Endothelial cell of umbilical vein (primary cell): ENCODE measurements at regions not wholly inside any gene's neighbourhood (a gene's known extent, or its start where the extent isn't known, plus 50 kb on each side); places are given as distances from the start of the nearest gene placed in this dataset.

Experiments
- BruUV-seq: library from RNA; stranded (reverse); fragments of 400-500 nt; replicated peaks from 2 replicates; lab custom pipeline; 2021; lab: Mats Ljungman, UMichigan
- CTCF ChIA-PET: fragments of 300-600, 350-600 bp; sonication (Branson Sonifier 250); formaldehyde crosslinking; loops from one replicate; lab custom pipeline; 2021; ENCODE audit warnings: antibody characterized with exemption, inconsistent platforms; lab: Charles Lee
- POLR2A ChIA-PET: fragments of 300-600, 350-600 bp; sonication (Branson Sonifier 250); formaldehyde crosslinking; loops from one replicate; lab custom pipeline; 2021; ENCODE audit warnings: antibody characterized with exemption, inconsistent platforms; lab: Charles Lee
- DNase-seq: peaks from one replicate; pipeline ENCODE4 v3.0.0-alpha.2; 2011; ENCODE audit warnings: low read depth, low spot score
- FAIRE-seq: peaks from 2 replicates; lab custom pipeline; 2011; peaks lifted over from hg19 to GRCh38; lab: Jason Lieb, UNC
- H2AFZ ChIP-seq: 2 replicates; pipeline ENCODE4 v1.6.0; 2012; ENCODE audit warnings: low read depth, low read length, control low read depth, inconsistent platforms
- H3K27ac ChIP-seq: 2 replicates; pipeline ENCODE4 v1.5.1; 2011; ENCODE audit warnings: low read depth, mild to moderate bottlenecking, control low read depth, low read length, moderate library complexity; ENCODE audit not compliant: insufficient read depth
- H3K27me3 ChIP-seq, 2 experiments: 2 replicates each; pipeline versions ENCODE4 v1.6.0 to v1.6.1; 2011; ENCODE audit warnings: low read length in 2 of 2, mixed read lengths in 1 of 2; ENCODE audit not compliant: control insufficient read depth in 2 of 2, insufficient read depth in 2 of 2
- H3K36me3 ChIP-seq, 2 experiments: 2 replicates in 1 of 2; 3 replicates in 1 of 2; pipeline ENCODE4 v1.5.1; 2011; ENCODE audit warnings: low read length in 2 of 2, mild to moderate bottlenecking in 1 of 2, moderate library complexity in 1 of 2; ENCODE audit not compliant: control insufficient read depth in 2 of 2, insufficient read depth in 2 of 2; ENCODE audit errors: extremely low read depth in 1 of 2
- H3K4me1 ChIP-seq: 3 replicates; pipeline ENCODE4 v1.5.1; 2011; ENCODE audit warnings: mild to moderate bottlenecking, low read length; ENCODE audit not compliant: control insufficient read depth, insufficient read depth; ENCODE audit errors: extremely low read depth
- H3K4me2 ChIP-seq: 2 replicates; pipeline ENCODE4 v1.6.1; 2011; ENCODE audit warnings: low read length, control low read depth, mixed read lengths; ENCODE audit not compliant: insufficient read depth
- H3K4me3 ChIP-seq, 3 experiments: fragments of 200-600 bp in 1 of 3; sonication (generic), shearing (Covaris generic) in 1 of 3; replicated peaks in 1 of 3; 2 replicates each; pipeline ENCODE4 v1.5.1; 2011 to 2016; ENCODE audit warnings: control low read depth in 3 of 3, low read length in 3 of 3, mild to moderate bottlenecking in 2 of 3, inconsistent platforms in 1 of 3, low read depth in 1 of 3, moderate library complexity in 1 of 3; ENCODE audit not compliant: insufficient read depth in 1 of 3
- H3K79me2 ChIP-seq: 2 replicates; pipeline ENCODE4 v1.6.0; 2012; ENCODE audit warnings: low read length, inconsistent platforms; ENCODE audit not compliant: control insufficient read depth, insufficient read depth
- H3K9ac ChIP-seq: replicated peaks from 2 replicates; pipeline ENCODE3; 2011; ENCODE audit warnings: low read length, control low read depth; ENCODE audit not compliant: insufficient read depth; ENCODE audit errors: extremely low read depth
- H3K9me1 ChIP-seq: replicated peaks from 3 replicates; pipeline ENCODE4 v1.6.0; 2011; ENCODE audit warnings: mild to moderate bottlenecking, low read length; ENCODE audit not compliant: control insufficient read depth, insufficient read depth; ENCODE audit errors: extremely low read depth
- H3K9me3 ChIP-seq: replicated peaks from 2 replicates; pipeline ENCODE4 v1.5.1; 2012; ENCODE audit warnings: low read length, inconsistent platforms; ENCODE audit not compliant: control insufficient read depth, insufficient read depth
- H4K20me1 ChIP-seq: replicated peaks from 2 replicates; pipeline ENCODE3; 2011; ENCODE audit warnings: mild to moderate bottlenecking, low read length; ENCODE audit not compliant: control insufficient read depth, insufficient read depth; ENCODE audit errors: extremely low read depth
- EZH2 ChIP-seq: IDR thresholded peaks from 2 replicates; pipeline ENCODE4 v1.6.1; 2012; ENCODE audit warnings: borderline replicate concordance, low read depth, mild to moderate bottlenecking, moderate library complexity, low read length, inconsistent platforms; ENCODE audit not compliant: severe bottlenecking
- FOS ChIP-seq: IDR thresholded peaks from 2 replicates; pipeline ENCODE4 v1.6.1; 2011; ENCODE audit warnings: mild to moderate bottlenecking, low read length, moderate library complexity, borderline replicate concordance; ENCODE audit not compliant: insufficient read depth
- GATA2 ChIP-seq: IDR thresholded peaks from 2 replicates; pipeline ENCODE4 v1.7.0; 2011; ENCODE audit warnings: low read depth, mild to moderate bottlenecking, moderate library complexity, mixed read lengths, low read length; ENCODE audit not compliant: insufficient read length, insufficient read depth
- JUN ChIP-seq: IDR thresholded peaks from 2 replicates; pipeline ENCODE4 v1.6.1; 2011; ENCODE audit warnings: borderline replicate concordance, low read depth; ENCODE audit not compliant: insufficient read length, insufficient read depth
- MAX ChIP-seq: IDR thresholded peaks from 2 replicates; pipeline ENCODE4 v1.6.1; 2011; ENCODE audit not compliant: insufficient read depth, insufficient read length
- POLR2A ChIP-seq: IDR thresholded peaks from 2 replicates; pipeline ENCODE4 v1.6.1; 2012; ENCODE audit warnings: low read depth, mild to moderate bottlenecking, control low read depth, low read length
- POLR2AphosphoS5 ChIP-seq: IDR thresholded peaks from 2 replicates; pipeline ENCODE4 v1.6.1; 2012; ENCODE audit warnings: low read depth, mild to moderate bottlenecking, control low read depth, low read length, moderate library complexity; ENCODE audit not compliant: insufficient read depth
- dilution Hi-C: fragments of 300-500 bp; cut with MboI; formaldehyde crosslinking; loops from one replicate; pipeline ENCODE4 v1.15.0; 2019; ENCODE audit warnings: low sequenced_read_pairs; ENCODE audit not compliant: extremely low pct_ligation_motif_present
- intact Hi-C: fragments of 100-400 bp; cut with micrococcal nuclease; formaldehyde crosslinking; loops from one replicate; pipeline ENCODE4 v1.10.0; 2022
- TF ChIP-seq, protein P1 (sequence below), 2 donors: IDR thresholded peaks; 1 replicate in 1 of 2; 2 replicates in 1 of 2; pipeline ENCODE4 v1.5.1; 2011; ENCODE audit warnings: low read length in 2 of 2, mild to moderate bottlenecking in 2 of 2, moderate library complexity in 2 of 2, control low read depth in 1 of 2, inconsistent platforms in 1 of 2, low read depth in 1 of 2; ENCODE audit not compliant: insufficient read depth in 1 of 2; ENCODE audit errors: extremely low read depth in 1 of 2

DNA sequence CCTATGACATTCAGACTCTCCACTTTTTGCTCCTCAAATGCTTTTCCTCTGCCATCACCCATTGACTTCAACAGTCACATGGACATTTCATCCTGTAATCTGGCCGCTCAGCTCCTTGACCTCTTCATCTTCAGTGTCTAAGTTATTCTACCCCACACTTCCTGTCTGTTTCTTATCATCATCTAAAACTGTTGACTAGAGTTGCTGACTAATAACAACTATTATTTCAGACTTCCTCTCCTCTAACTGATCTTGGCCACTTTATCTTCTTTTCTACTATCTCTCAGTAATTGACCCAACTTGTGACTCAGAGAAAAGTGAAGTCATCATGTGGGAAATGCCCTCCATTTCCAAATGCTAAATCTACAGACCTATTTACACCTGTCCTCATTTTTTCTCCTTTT is 254.7 kb upstream of the TRPC7 start:
- H3K27me3 ChIP-seq, result no peaks in the 10 kb centered on the region
- ChIA-PET CTCF (interaction anchor here (0.9 to 2.2 kb wide), 5 partner anchors 11 to 370 kb away, joined by 3 to 10 read pairs (median 4); no protein-coding TSS in a partner anchor), POLR2A (interaction anchor here (0.8 kb wide), 1 partner anchor 22 kb away, joined by 3 read pairs; no protein-coding TSS in a partner anchor)
- no peak overlapping the region for H2AFZ ChIP-seq
- BruUV-seq, result TSS peak; percentile 55
- H3K4me3 ChIP-seq, result no peak overlapping the region
- intact Hi-C loops, result loop anchor here (1.0 to 2.0 kb wide), 2 partner anchors 35 to 109 kb away; no protein-coding TSS in a partner anchor
- H3K4me1 ChIP-seq, result peaks cover 59% of the 10 kb centered on the region
- H4K20me1 ChIP-seq, result no peaks in the 10 kb centered on the region
- H3K9ac ChIP-seq, result peak overlapping the region; percentile 75
- no peaks in the 10 kb centered on the region for H3K79me2 ChIP-seq
- H3K4me2 ChIP-seq, result peak overlapping the region; percentile 39
- DNase-seq, result peak; percentile 91
- H3K9me1 ChIP-seq, result no peaks in the 10 kb centered on the region
- no peaks in the 10 kb centered on the region for H3K9me3 ChIP-seq
- FAIRE-seq, result peak; percentile 73
- H3K27ac ChIP-seq, result peak overlapping the region; percentile 96
- TF ChIP-seq FOS (peak; percentile 97), POLR2AphosphoS5 (peak; percentile 81), JUN (peak; percentile 90), GATA2 (peak; percentile 99), EZH2 (no peak), MAX (no peak), POLR2A (peak; percentile 64)
- TF ChIP-seq, protein P1, sequence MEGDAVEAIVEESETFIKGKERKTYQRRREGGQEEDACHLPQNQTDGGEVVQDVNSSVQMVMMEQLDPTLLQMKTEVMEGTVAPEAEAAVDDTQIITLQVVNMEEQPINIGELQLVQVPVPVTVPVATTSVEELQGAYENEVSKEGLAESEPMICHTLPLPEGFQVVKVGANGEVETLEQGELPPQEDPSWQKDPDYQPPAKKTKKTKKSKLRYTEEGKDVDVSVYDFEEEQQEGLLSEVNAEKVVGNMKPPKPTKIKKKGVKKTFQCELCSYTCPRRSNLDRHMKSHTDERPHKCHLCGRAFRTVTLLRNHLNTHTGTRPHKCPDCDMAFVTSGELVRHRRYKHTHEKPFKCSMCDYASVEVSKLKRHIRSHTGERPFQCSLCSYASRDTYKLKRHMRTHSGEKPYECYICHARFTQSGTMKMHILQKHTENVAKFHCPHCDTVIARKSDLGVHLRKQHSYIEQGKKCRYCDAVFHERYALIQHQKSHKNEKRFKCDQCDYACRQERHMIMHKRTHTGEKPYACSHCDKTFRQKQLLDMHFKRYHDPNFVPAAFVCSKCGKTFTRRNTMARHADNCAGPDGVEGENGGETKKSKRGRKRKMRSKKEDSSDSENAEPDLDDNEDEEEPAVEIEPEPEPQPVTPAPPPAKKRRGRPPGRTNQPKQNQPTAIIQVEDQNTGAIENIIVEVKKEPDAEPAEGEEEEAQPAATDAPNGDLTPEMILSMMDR (IDR thresholded peaks at IDR 0.05; ENCODE audit: extremely low read depth in 1 of 2, insufficient read depth in 1 of 2, low read depth in 1 of 2, low read length in 2 of 2), result no peak
- dilution Hi-C loops, result no loop called here
- H3K36me3 ChIP-seq, result no peaks in the 10 kb centered on the region
